OCI-LY7 (cell line): ENCODE measurements at regions not wholly inside any gene's neighbourhood (a gene's known extent, or its start where the extent isn't known, plus 50 kb on each side); places are given as distances from the start of the nearest gene placed in this dataset.
A peak's percentile ranks its signal among the peaks of the same experiment; 100 is the strongest.

ENCODE experiments used
- BruUV-seq: library from RNA; stranded (reverse); fragments of 400-500 nt; replicated peaks from 2 replicates; lab custom pipeline; 2021; lab: Mats Ljungman, UMichigan
- CTCF ChIA-PET: fragments of 300-600 bp; sonication (Branson Sonifier 250); formaldehyde crosslinking; loops from one replicate; lab custom pipeline; 2022; ENCODE audit warnings: antibody characterized with exemption; ENCODE audit not compliant: unreplicated experiment; lab: Charles Lee
- POLR2A ChIA-PET: fragments of 300-600 bp; sonication (Branson Sonifier 250); formaldehyde crosslinking; loops from one replicate; lab custom pipeline; 2022; ENCODE audit warnings: antibody characterized with exemption; lab: Charles Lee
- DNase-seq: peaks from one replicate; pipeline ENCODE4 v3.0.0-alpha.2; 2015; ENCODE audit warnings: low spot score
- H2AFZ ChIP-seq: fragments of 200-600 bp; sonication (generic), shearing (Covaris generic); 2 replicates; pipeline ENCODE4 v1.6.1; 2014; ENCODE audit warnings: mild to moderate bottlenecking, antibody characterized with exemption, low read length, moderate library complexity
- H3K27ac ChIP-seq: fragments of 200-600 bp; sonication (generic); 2 replicates; pipeline ENCODE4 v1.5.1; 2014; ENCODE audit warnings: mixed run types, low read depth, mild to moderate bottlenecking, moderate library complexity, low read length, inconsistent platforms; ENCODE audit not compliant: poor library complexity, severe bottlenecking
- H3K36me3 ChIP-seq: fragments of 200-600 bp; sonication (generic); 2 replicates; pipeline ENCODE4 v1.6.1; 2014; ENCODE audit warnings: mild to moderate bottlenecking, antibody characterized with exemption, low read length, moderate library complexity, mixed read lengths; ENCODE audit not compliant: insufficient read depth
- H3K4me1 ChIP-seq: fragments of 200-600 bp; sonication (generic); 2 replicates; pipeline ENCODE4 v1.5.1; 2014; ENCODE audit warnings: mild to moderate bottlenecking, low read length; ENCODE audit not compliant: insufficient read depth, poor library complexity, severe bottlenecking
- H3K4me2 ChIP-seq: fragments of 200-600 bp; sonication (generic); 2 replicates; pipeline ENCODE4 v1.6.1; 2014; ENCODE audit warnings: mild to moderate bottlenecking, low read length
- H3K4me3 ChIP-seq: fragments of 200-600 bp; sonication (generic); 2 replicates; pipeline ENCODE4 v1.5.1; 2014; ENCODE audit warnings: mild to moderate bottlenecking, low read depth, low read length; ENCODE audit not compliant: poor library complexity, severe bottlenecking
- H3K79me2 ChIP-seq: fragments of 200-600 bp; sonication (generic); 2 replicates; pipeline ENCODE4 v1.6.1; 2016; ENCODE audit warnings: low read depth, mild to moderate bottlenecking, low read length, moderate library complexity, mixed read lengths; ENCODE audit not compliant: insufficient read depth
- H3K9me2 ChIP-seq: fragments of 200-600 bp; sonication (generic); 2 replicates; pipeline ENCODE4 v1.6.1; 2016; ENCODE audit warnings: mild to moderate bottlenecking, low read length, mixed read lengths; ENCODE audit not compliant: insufficient read depth
- H3K9me3 ChIP-seq: fragments of 200-600 bp; sonication (generic); 2 replicates; pipeline ENCODE4 v1.6.1; 2014; ENCODE audit warnings: mild to moderate bottlenecking, mixed run types, low read length, mixed read lengths
- H4K20me1 ChIP-seq: fragments of 200-600 bp; sonication (generic); 2 replicates; pipeline ENCODE4 v1.6.1; 2014; ENCODE audit warnings: mild to moderate bottlenecking, antibody characterized with exemption, low read length, moderate library complexity, mixed read lengths; ENCODE audit not compliant: insufficient read depth
- CTCF ChIP-seq: fragments of 200-600 bp; sonication (generic); conservative IDR thresholded peaks from 2 replicates; pipeline ENCODE4 v1.5.1; 2014; ENCODE audit warnings: mild to moderate bottlenecking, antibody characterized with exemption, low read length, moderate library complexity, mixed read lengths
- EZH2phosphoT487 ChIP-seq: fragments of 200-600 bp; sonication (generic); IDR thresholded peaks from 2 replicates; pipeline ENCODE4 v1.6.1; 2018; ENCODE audit warnings: low read depth, borderline replicate concordance, mild to moderate bottlenecking, mixed run types, antibody characterized with exemption, low read length, moderate library complexity, mixed read lengths
- intact Hi-C: fragments of 100-400 bp; cut with micrococcal nuclease; formaldehyde crosslinking; loops from one replicate; pipeline ENCODE4 v1.10.0; 2022; ENCODE audit not compliant: unreplicated experiment

- H3K79me2 ChIP-seq, result no peaks in the 10 kb centered on the region
- H3K4me1 ChIP-seq, result no peaks in the 10 kb centered on the region
- H3K4me3 ChIP-seq, result no peak overlapping the region
- BruUV-seq, result no TSS peak
- H3K4me2 ChIP-seq, result no peak overlapping the region
- H3K36me3 ChIP-seq, result no peaks in the 10 kb centered on the region
- no peaks in the 10 kb centered on the region for H3K9me2 ChIP-seq
- no peak for DNase-seq
- no peak overlapping the region for H3K27ac ChIP-seq
- TF ChIP-seq CTCF (no peak), EZH2phosphoT487 (no peak)
- POLR2A ChIA-PET, result interaction anchor here (0.7 to 1.2 kb wide), 4 partner anchors 9 to 474 kb away, joined by 3 to 5 read pairs (median 4); no protein-coding TSS in a partner anchor
- CTCF ChIA-PET, result no interaction called here
- no peak overlapping the region for H2AFZ ChIP-seq
- H4K20me1 ChIP-seq, result no peaks in the 10 kb centered on the region
- no peaks in the 10 kb centered on the region for H3K9me3 ChIP-seq
- intact Hi-C loops, result no loop called here
Observed at GRCh38 chr4:181138116-181138515, 1105.1 kb upstream of the TENM3 start.

- POLR2A ChIA-PET, result no interaction called here
- H3K9me2 ChIP-seq, result no peaks in the 10 kb centered on the region
- H3K4me1 ChIP-seq, result no peaks in the 10 kb centered on the region
- no peak overlapping the region for H3K4me3 ChIP-seq
- no peak for DNase-seq
- no peak for TF ChIP-seq CTCF
- no peak for TF ChIP-seq EZH2phosphoT487
- H3K79me2 ChIP-seq, result no peaks in the 10 kb centered on the region
- intact Hi-C loops, result loop anchor here (5.0 to 10.0 kb wide), 2 partner anchors 155 to 473 kb away; no protein-coding TSS in a partner anchor
- CTCF ChIA-PET, result interaction anchor here (0.7 kb wide), 1 partner anchor 162 kb away, joined by 3 read pairs; no protein-coding TSS in a partner anchor
- no TSS peak for BruUV-seq
- H3K9me3 ChIP-seq, result no peaks in the 10 kb centered on the region
- H3K4me2 ChIP-seq, result no peak overlapping the region
- H4K20me1 ChIP-seq, result no peaks in the 10 kb centered on the region
- no peaks in the 10 kb centered on the region for H3K36me3 ChIP-seq
- H2AFZ ChIP-seq, result no peak overlapping the region
- no peak overlapping the region for H3K27ac ChIP-seq
Observed at GRCh38 chr4:181140037-181140603, 1103.1 kb upstream of the TENM3 start.

- H4K20me1 ChIP-seq, result no peaks in the 10 kb centered on the region
- intact Hi-C loops, result loop anchor here (1.0 to 10.0 kb wide), 3 partner anchors 151 to 476 kb away; no protein-coding TSS in a partner anchor
- no peaks in the 10 kb centered on the region for H3K36me3 ChIP-seq
- H3K4me2 ChIP-seq, result no peak overlapping the region
- ChIA-PET POLR2A (no interaction called here), CTCF (interaction anchor here (0.6 kb wide), 1 partner anchor 385 kb away, joined by 4 read pairs; no protein-coding TSS in a partner anchor)
- H3K27ac ChIP-seq, result no peak overlapping the region
- DNase-seq, result peak; percentile 74
- H2AFZ ChIP-seq, result no peak overlapping the region
- no peaks in the 10 kb centered on the region for H3K9me2 ChIP-seq
- no peaks in the 10 kb centered on the region for H3K9me3 ChIP-seq
- H3K79me2 ChIP-seq, result no peaks in the 10 kb centered on the region
- no peaks in the 10 kb centered on the region for H3K4me1 ChIP-seq
- TF ChIP-seq CTCF, result peak; percentile 96
- TF ChIP-seq EZH2phosphoT487, result no peak
- no TSS peak for BruUV-seq
- no peak overlapping the region for H3K4me3 ChIP-seq
Observed at GRCh38 chr4:181143250-181143854, 1099.8 kb upstream of the TENM3 start.
